ENCODE measurements at regions not wholly inside any gene's neighbourhood (a gene's known extent, or its start where the extent isn't known, plus 50 kb on each side); places are given as distances from the start of the nearest gene placed in this dataset.

GRCh38 chr13:82905071-82905470, 977.2 kb downstream of the SLITRK1 start:
- TF ChIP-seq CTCF (IDR thresholded peaks at IDR 0.05; ENCODE audit: low read depth, low read length) (no peak), MAX (IDR thresholded peaks at IDR 0.05; ENCODE audit: low read depth, low read length) (no peak), POLR2A (IDR thresholded peaks at IDR 0.05; ENCODE audit: extremely low read depth, insufficient read length) (no peak), MYC (IDR thresholded peaks at IDR 0.05; ENCODE audit: low read depth, low read length) (no peak)
